ENCODE measurements at regions not wholly inside any gene's neighbourhood (a gene's known extent, or its start where the extent isn't known, plus 50 kb on each side); places are given as distances from the start of the nearest gene placed in this dataset.

DNA sequence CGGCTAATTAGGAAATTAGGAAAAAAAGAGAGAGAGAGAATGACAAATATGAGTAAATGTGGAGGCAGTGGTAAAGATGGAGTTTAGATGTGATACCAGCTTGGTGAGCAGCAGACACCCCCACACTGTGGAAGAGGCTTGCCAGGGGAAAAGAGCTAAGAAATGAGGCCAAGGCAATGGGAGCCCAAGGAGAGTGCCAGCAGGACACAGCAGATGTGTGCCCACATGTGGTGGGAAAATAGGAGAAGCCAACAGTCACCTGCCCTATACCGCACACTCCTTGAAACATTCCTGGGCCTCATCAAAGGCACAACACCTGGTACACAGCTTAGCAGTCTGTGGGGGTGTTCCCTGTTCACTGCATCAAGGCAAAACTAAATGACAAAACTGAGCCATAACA, 104.9 kb downstream of the FAM76B start:
- no peaks in the 10 kb centered on the region for H3K36me3 ChIP-seq (ENCODE audit: insufficient read depth, low read length)
- no peaks in the 10 kb centered on the region for H3K9me3 Mint-ChIP-seq
- H3K4me1 Mint-ChIP-seq (ENCODE audit: low read depth) = peaks cover 59% of the 10 kb centered on the region
- no peak overlapping the region for H3K4me3 ChIP-seq (ENCODE audit: low read length)
- intact Hi-C loops (cut with DNase I, micrococcal nuclease) = loop anchor here (2.0 to 5.0 kb wide), 3 partner anchors 14 to 42 kb away; no protein-coding TSS in a partner anchor
- H3K9me3 ChIP-seq (ENCODE audit: control insufficient read depth in 1 of 2, insufficient read depth in 1 of 2, low read length in 2 of 2) = no peaks in the 10 kb centered on the region
- H3K27me3 Mint-ChIP-seq = no peaks in the 10 kb centered on the region
- peak overlapping the region; percentile 2 for H3K4me3 Mint-ChIP-seq
- TF ChIP-seq, protein P1, sequence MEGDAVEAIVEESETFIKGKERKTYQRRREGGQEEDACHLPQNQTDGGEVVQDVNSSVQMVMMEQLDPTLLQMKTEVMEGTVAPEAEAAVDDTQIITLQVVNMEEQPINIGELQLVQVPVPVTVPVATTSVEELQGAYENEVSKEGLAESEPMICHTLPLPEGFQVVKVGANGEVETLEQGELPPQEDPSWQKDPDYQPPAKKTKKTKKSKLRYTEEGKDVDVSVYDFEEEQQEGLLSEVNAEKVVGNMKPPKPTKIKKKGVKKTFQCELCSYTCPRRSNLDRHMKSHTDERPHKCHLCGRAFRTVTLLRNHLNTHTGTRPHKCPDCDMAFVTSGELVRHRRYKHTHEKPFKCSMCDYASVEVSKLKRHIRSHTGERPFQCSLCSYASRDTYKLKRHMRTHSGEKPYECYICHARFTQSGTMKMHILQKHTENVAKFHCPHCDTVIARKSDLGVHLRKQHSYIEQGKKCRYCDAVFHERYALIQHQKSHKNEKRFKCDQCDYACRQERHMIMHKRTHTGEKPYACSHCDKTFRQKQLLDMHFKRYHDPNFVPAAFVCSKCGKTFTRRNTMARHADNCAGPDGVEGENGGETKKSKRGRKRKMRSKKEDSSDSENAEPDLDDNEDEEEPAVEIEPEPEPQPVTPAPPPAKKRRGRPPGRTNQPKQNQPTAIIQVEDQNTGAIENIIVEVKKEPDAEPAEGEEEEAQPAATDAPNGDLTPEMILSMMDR (IDR thresholded peaks at IDR 0.05) = no peak
- no peaks in the 10 kb centered on the region for H3K27me3 ChIP-seq (ENCODE audit: control insufficient read depth in 1 of 2, insufficient read depth in 2 of 2, low read length in 2 of 2)
- no peak for ATAC-seq (ENCODE audit: poor library complexity)
- no peak overlapping the region for H3K27ac ChIP-seq (ENCODE audit: low read depth in 1 of 2, low read length in 2 of 2)
- H3K27ac Mint-ChIP-seq = peak overlapping the region; percentile 72
- no peak for DNase-seq
- no peaks in the 10 kb centered on the region for H3K36me3 Mint-ChIP-seq (ENCODE audit: low read depth)
- ChIA-PET CTCF (interaction anchor here (1.1 kb wide), 1 partner anchor 21 kb away, joined by 5 read pairs; no protein-coding TSS in a partner anchor), POLR2A (interaction anchor here (1.8 to 3.4 kb wide), 2 partner anchors 10 to 15 kb away, joined by 7 to 14 read pairs; no protein-coding TSS in a partner anchor)
- peaks cover 17% of the 10 kb centered on the region for H3K4me1 ChIP-seq (ENCODE audit: insufficient read depth, low read length)

- Histone ChIP-seq H3K9me3 (ENCODE audit: control insufficient read depth in 1 of 2, insufficient read depth in 1 of 2, low read length in 2 of 2) (no peaks in the 10 kb centered on the region), H3K4me3 (ENCODE audit: low read length) (no peak overlapping the region), H3K36me3 (ENCODE audit: insufficient read depth, low read length) (no peaks in the 10 kb centered on the region), H3K27me3 (ENCODE audit: control insufficient read depth in 1 of 2, insufficient read depth in 2 of 2, low read length in 2 of 2) (no peaks in the 10 kb centered on the region), H3K4me1 (ENCODE audit: insufficient read depth, low read length) (peaks cover 13% of the 10 kb centered on the region), H3K27ac (ENCODE audit: low read depth in 1 of 2, low read length in 2 of 2) (no peak overlapping the region)
- Mint-ChIP-seq H3K9me3 (no peaks in the 10 kb centered on the region), H3K36me3 (ENCODE audit: low read depth) (no peaks in the 10 kb centered on the region), H3K27ac (peak overlapping the region; percentile 72), H3K27me3 (no peaks in the 10 kb centered on the region), H3K4me3 (peak overlapping the region; percentile 2), H3K4me1 (ENCODE audit: low read depth) (peaks cover 60% of the 10 kb centered on the region)
- ChIA-PET CTCF (interaction anchor here (1.1 kb wide), 1 partner anchor 21 kb away, joined by 5 read pairs; no protein-coding TSS in a partner anchor), POLR2A (interaction anchor here (0.6 to 3.4 kb wide), 3 partner anchors 11 to 452 kb away, joined by 3 to 14 read pairs (median 7); no protein-coding TSS in a partner anchor)
- no peak for ATAC-seq (ENCODE audit: poor library complexity)
- TF ChIP-seq, protein P1 (IDR thresholded peaks at IDR 0.05) = no peak
- intact Hi-C loops (cut with DNase I, micrococcal nuclease) = loop anchor here (2.0 to 5.0 kb wide), 3 partner anchors 15 to 42 kb away; no protein-coding TSS in a partner anchor
- DNase-seq = no peak
Measured at GRCh38 chr11:95684170-95684569, 105.4 kb downstream of the FAM76B start.

GRCh38 chr11:95682552-95682951, 107.0 kb downstream of the FAM76B start:
- Mint-ChIP-seq H3K36me3 (ENCODE audit: low read depth) (no peaks in the 10 kb centered on the region), H3K27me3 (no peaks in the 10 kb centered on the region), H3K4me1 (ENCODE audit: low read depth) (peaks cover 60% of the 10 kb centered on the region), H3K27ac (peak overlapping the region; percentile 72), H3K4me3 (no peak overlapping the region), H3K9me3 (no peaks in the 10 kb centered on the region)
- Histone ChIP-seq H3K4me3 (ENCODE audit: low read length) (no peak overlapping the region), H3K36me3 (ENCODE audit: insufficient read depth, low read length) (no peaks in the 10 kb centered on the region), H3K27me3 (ENCODE audit: control insufficient read depth in 1 of 2, insufficient read depth in 2 of 2, low read length in 2 of 2) (no peaks in the 10 kb centered on the region), H3K27ac (ENCODE audit: low read depth in 1 of 2, low read length in 2 of 2) (no peak overlapping the region), H3K4me1 (ENCODE audit: insufficient read depth, low read length) (peaks cover 13% of the 10 kb centered on the region), H3K9me3 (ENCODE audit: control insufficient read depth in 1 of 2, insufficient read depth in 1 of 2, low read length in 2 of 2) (no peaks in the 10 kb centered on the region)
- TF ChIP-seq, protein P1 (IDR thresholded peaks at IDR 0.05) = no peak
- ChIA-PET CTCF (no interaction called here), POLR2A (no interaction called here)
- DNase-seq (peak in 1 of 14 experiments; percentile 30), ATAC-seq (ENCODE audit: poor library complexity) (no peak)
- intact Hi-C loops (cut with DNase I, micrococcal nuclease) = loop anchor here (5.0 kb wide), 2 partner anchors 35 to 40 kb away; no protein-coding TSS in a partner anchor
